GM12892 (cell line): ENCODE measurements at regions not wholly inside any gene's neighbourhood (a gene's known extent, or its start where the extent isn't known, plus 50 kb on each side); places are given as distances from the start of the nearest gene placed in this dataset.

ENCODE experiments used
- POLR2A ChIP-seq: IDR thresholded peaks from 2 replicates; pipeline ENCODE4 v1.6.1; 2011; ENCODE audit warnings: low read depth, low read length, control low read depth
- TAF1 ChIP-seq: IDR thresholded peaks from 2 replicates; pipeline ENCODE4 v1.6.1; 2011; ENCODE audit warnings: low read depth, mild to moderate bottlenecking, control low read depth, low read length, borderline replicate concordance

DNA sequence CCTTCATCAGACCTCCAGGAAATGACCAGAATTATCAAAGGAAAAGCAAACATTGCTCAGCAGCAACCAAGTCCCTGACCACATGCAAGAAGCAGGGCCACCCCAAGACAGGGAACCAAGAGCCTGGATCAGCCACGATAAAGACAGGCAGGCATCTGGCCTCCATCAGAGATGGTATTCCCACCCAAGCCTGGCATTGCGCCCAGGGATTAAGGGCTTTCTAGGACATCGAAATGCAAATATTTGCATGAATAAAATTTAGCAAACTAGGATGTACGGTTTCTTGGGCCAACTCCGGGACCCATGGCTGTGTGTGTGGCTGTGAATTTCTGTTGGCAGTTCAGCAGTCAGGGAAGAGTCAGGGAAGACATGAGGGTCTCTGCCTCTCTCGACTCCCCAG is 241.4 kb upstream of the DYNLRB2 start:
- no peak for TF ChIP-seq TAF1
- no peak for TF ChIP-seq POLR2A
